ENCODE measurements at regions not wholly inside any gene's neighbourhood (a gene's known extent, or its start where the extent isn't known, plus 50 kb on each side); places are given as distances from the start of the nearest gene placed in this dataset.

GRCh38 chr6:74631564-74631963 lies 574.3 kb downstream of the COL12A1 start:
- intact Hi-C loops (cut with DNase I; ENCODE audit: low total_unique reads): no loop called here
- DNase-seq (no peak), ATAC-seq (peak; percentile 47 to 77)
- Histone ChIP-seq H3K27ac (no peak overlapping the region), H3K27me3 (no peaks in the 10 kb centered on the region), H3K9me3 (no peaks in the 10 kb centered on the region), H3K4me3 (no peak overlapping the region), H3K4me1 (no peaks in the 10 kb centered on the region), H3K36me3 (no peaks in the 10 kb centered on the region)
- in situ Hi-C loops (cut with MboI; ENCODE audit: low sequenced_read_pairs in 4 of 4): no loop called here
- no peak for TF ChIP-seq POLR2A (IDR thresholded peaks at IDR 0.05)
- no peak for TF ChIP-seq CTCF (IDR thresholded peaks at IDR 0.05 in 4 of 5, conservative IDR thresholded peaks at IDR 0.05 in 1 of 5)

- in situ Hi-C loops (cut with MboI; ENCODE audit: low sequenced_read_pairs in 4 of 4): no loop called here
- TF ChIP-seq POLR2A (IDR thresholded peaks at IDR 0.05): no peak
- TF ChIP-seq CTCF (IDR thresholded peaks at IDR 0.05 in 4 of 5, conservative IDR thresholded peaks at IDR 0.05 in 1 of 5): no peak
Measured at GRCh38 chr6:74626288-74626687, 579.6 kb downstream of the COL12A1 start.

GRCh38 chr6:74623027-74623426 lies 582.8 kb downstream of the COL12A1 start:
- H3K36me3 ChIP-seq: no peaks in the 10 kb centered on the region
- H3K9me3 ChIP-seq: no peaks in the 10 kb centered on the region
- no peaks in the 10 kb centered on the region for H3K27me3 ChIP-seq
- in situ Hi-C loops (cut with MboI; ENCODE audit: low sequenced_read_pairs in 4 of 4) (no loop called here), intact Hi-C loops (cut with DNase I; ENCODE audit: low total_unique reads) (no loop called here)
- H3K27ac ChIP-seq: no peak overlapping the region
- H3K4me1 ChIP-seq: no peaks in the 10 kb centered on the region
- H3K4me3 ChIP-seq: no peak overlapping the region
- ATAC-seq (no peak), DNase-seq (no peak)
- TF ChIP-seq CTCF (IDR thresholded peaks at IDR 0.05 in 4 of 5, conservative IDR thresholded peaks at IDR 0.05 in 1 of 5) (no peak), POLR2A (IDR thresholded peaks at IDR 0.05) (no peak)

More at GRCh38 chr6:74626288-74626687, 579.6 kb downstream of the COL12A1 start:
- no peak for DNase-seq
- no peak for ATAC-seq
- H3K9me3 ChIP-seq: no peaks in the 10 kb centered on the region
- H3K36me3 ChIP-seq: no peaks in the 10 kb centered on the region
- H3K4me3 ChIP-seq: no peak overlapping the region
- H3K27ac ChIP-seq: no peak overlapping the region
- intact Hi-C loops (cut with DNase I; ENCODE audit: low total_unique reads): no loop called here
- H3K27me3 ChIP-seq: no peaks in the 10 kb centered on the region
- H3K4me1 ChIP-seq: no peaks in the 10 kb centered on the region

- Histone ChIP-seq H3K4me3 (no peak overlapping the region), H3K4me1 (no peaks in the 10 kb centered on the region), H3K27me3 (no peaks in the 10 kb centered on the region), H3K36me3 (no peaks in the 10 kb centered on the region), H3K9me3 (no peaks in the 10 kb centered on the region), H3K27ac (no peak overlapping the region)
- in situ Hi-C loops (cut with MboI; ENCODE audit: low sequenced_read_pairs in 4 of 4): no loop called here
- TF ChIP-seq POLR2A (IDR thresholded peaks at IDR 0.05): no peak
- TF ChIP-seq CTCF (IDR thresholded peaks at IDR 0.05 in 4 of 5, conservative IDR thresholded peaks at IDR 0.05 in 1 of 5): no peak
- DNase-seq: no peak
- intact Hi-C loops (cut with DNase I; ENCODE audit: low total_unique reads): no loop called here
- ATAC-seq: no peak
Measured at GRCh38 chr6:74611220-74611619, 594.6 kb downstream of the COL12A1 start.

- Histone ChIP-seq H3K4me1 (no peaks in the 10 kb centered on the region), H3K27ac (no peak overlapping the region), H3K27me3 (no peaks in the 10 kb centered on the region), H3K9me3 (no peaks in the 10 kb centered on the region), H3K36me3 (no peaks in the 10 kb centered on the region), H3K4me3 (no peak overlapping the region)
- no peak for ATAC-seq
- no peak for DNase-seq
- in situ Hi-C loops (cut with MboI; ENCODE audit: low sequenced_read_pairs in 4 of 4) (no loop called here), intact Hi-C loops (cut with DNase I; ENCODE audit: low total_unique reads) (no loop called here)
- TF ChIP-seq POLR2A (IDR thresholded peaks at IDR 0.05) (no peak), CTCF (IDR thresholded peaks at IDR 0.05 in 4 of 5, conservative IDR thresholded peaks at IDR 0.05 in 1 of 5) (no peak)
Measured at GRCh38 chr6:74610352-74610751, 595.5 kb downstream of the COL12A1 start.
